ENCODE measurements at regions not wholly inside any gene's neighbourhood (a gene's known extent, or its start where the extent isn't known, plus 50 kb on each side); places are given as distances from the start of the nearest gene placed in this dataset.

- H3K36me3 ChIP-seq (ENCODE audit: control insufficient read depth, insufficient read depth, low read length), result no peaks in the 10 kb centered on the region
- no peak for FAIRE-seq
- no peak overlapping the region for H3K4me3 ChIP-seq (ENCODE audit: low read depth, low read length)
- no peak for TF ChIP-seq CTCF (IDR thresholded peaks at IDR 0.05; ENCODE audit: insufficient read depth, low read length, severe bottlenecking)
- H3K27me3 ChIP-seq (ENCODE audit: control insufficient read depth, insufficient read depth, low read length), result no peaks in the 10 kb centered on the region
- no peak for DNase-seq (ENCODE audit: low read depth)
Observed at GRCh38 chr6:53724501-53724900, 58.9 kb upstream of the KLHL31 start.

DNA sequence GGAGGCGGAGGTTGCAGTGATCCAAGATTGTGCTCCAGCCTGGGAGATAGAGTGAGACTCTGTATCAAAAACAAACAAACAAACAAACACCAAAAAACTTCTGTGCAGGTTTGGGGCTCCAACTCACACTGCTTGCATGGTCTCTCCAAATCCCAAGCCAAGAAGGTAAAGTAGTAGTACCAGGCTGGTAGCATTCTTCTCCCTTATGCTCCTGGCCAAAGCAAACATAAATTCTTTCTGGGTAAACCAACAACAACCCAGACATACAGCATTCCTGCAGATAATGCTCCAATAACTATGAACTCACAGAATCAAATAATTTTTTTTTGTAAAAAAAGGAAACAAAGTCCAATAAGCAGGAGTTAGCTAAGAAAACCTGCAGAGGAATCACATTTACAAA lies 57.8 kb upstream of the KLHL31 start:
- TF ChIP-seq CTCF (IDR thresholded peaks at IDR 0.05; ENCODE audit: insufficient read depth, low read length, severe bottlenecking), result no peak
- no peak for DNase-seq (ENCODE audit: low read depth)
- Histone ChIP-seq H3K36me3 (ENCODE audit: control insufficient read depth, insufficient read depth, low read length) (no peaks in the 10 kb centered on the region), H3K27me3 (ENCODE audit: control insufficient read depth, insufficient read depth, low read length) (no peaks in the 10 kb centered on the region), H3K4me3 (ENCODE audit: low read depth, low read length) (no peak overlapping the region)
- FAIRE-seq, result no peak

DNA sequence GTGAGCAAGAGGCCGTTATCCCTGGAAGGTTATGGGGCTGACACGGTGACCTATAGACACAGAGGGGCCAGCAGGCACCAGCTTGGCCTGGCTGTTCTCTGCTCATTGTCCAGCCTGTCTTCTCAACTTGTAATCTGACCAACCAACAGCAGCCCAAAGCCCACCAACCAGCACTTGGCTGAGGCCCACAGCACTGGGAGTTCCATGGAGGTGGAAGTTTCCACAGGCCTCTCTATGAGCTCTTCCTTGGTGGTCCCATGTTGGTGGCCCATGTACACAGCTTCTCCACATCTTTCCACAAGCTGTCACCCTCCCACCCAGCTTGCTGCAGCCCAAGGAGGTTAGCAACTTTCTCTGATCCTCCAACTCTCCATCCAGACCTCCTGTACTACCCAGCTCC lies 56.2 kb upstream of the KLHL31 start:
- H3K4me3 ChIP-seq (ENCODE audit: low read depth, low read length), result no peak overlapping the region
- FAIRE-seq (no peak), DNase-seq (ENCODE audit: low read depth) (no peak)
- H3K36me3 ChIP-seq (ENCODE audit: control insufficient read depth, insufficient read depth, low read length), result no peaks in the 10 kb centered on the region
- no peaks in the 10 kb centered on the region for H3K27me3 ChIP-seq (ENCODE audit: control insufficient read depth, insufficient read depth, low read length)
- no peak for TF ChIP-seq CTCF (IDR thresholded peaks at IDR 0.05; ENCODE audit: insufficient read depth, low read length, severe bottlenecking)

GRCh38 chr6:53718597-53719460 lies 53.3 kb upstream of the KLHL31 start:
- TF ChIP-seq CTCF (IDR thresholded peaks at IDR 0.05; ENCODE audit: insufficient read depth, low read length, severe bottlenecking), result peak; percentile 78
- Histone ChIP-seq H3K27me3 (ENCODE audit: control insufficient read depth, insufficient read depth, low read length) (no peaks in the 10 kb centered on the region), H3K4me3 (ENCODE audit: low read depth, low read length) (no peak overlapping the region), H3K36me3 (ENCODE audit: control insufficient read depth, insufficient read depth, low read length) (no peaks in the 10 kb centered on the region)
- peak; percentile 68 for DNase-seq (ENCODE audit: low read depth)
- peak; percentile 58 for FAIRE-seq

GRCh38 chr6:53717566-53717965 lies 52.0 kb upstream of the KLHL31 start:
- no peak overlapping the region for H3K4me3 ChIP-seq (ENCODE audit: low read depth, low read length)
- no peak for TF ChIP-seq CTCF (IDR thresholded peaks at IDR 0.05; ENCODE audit: insufficient read depth, low read length, severe bottlenecking)
- DNase-seq (ENCODE audit: low read depth) (peak; percentile 55), FAIRE-seq (no peak)
- H3K36me3 ChIP-seq (ENCODE audit: control insufficient read depth, insufficient read depth, low read length), result no peaks in the 10 kb centered on the region
- H3K27me3 ChIP-seq (ENCODE audit: control insufficient read depth, insufficient read depth, low read length), result no peaks in the 10 kb centered on the region

- DNase-seq (ENCODE audit: low read depth) (no peak), FAIRE-seq (no peak)
- no peak for TF ChIP-seq CTCF (IDR thresholded peaks at IDR 0.05; ENCODE audit: insufficient read depth, low read length, severe bottlenecking)
- H3K27me3 ChIP-seq (ENCODE audit: control insufficient read depth, insufficient read depth, low read length), result no peaks in the 10 kb centered on the region
- no peak overlapping the region for H3K4me3 ChIP-seq (ENCODE audit: low read depth, low read length)
- no peaks in the 10 kb centered on the region for H3K36me3 ChIP-seq (ENCODE audit: control insufficient read depth, insufficient read depth, low read length)
Observed at GRCh38 chr6:53715434-53715833, 49.9 kb upstream of the KLHL31 start.

Measured in bronchial epithelial cell (primary cell).